GM12873 (cell line): ENCODE measurements at regions not wholly inside any gene's neighbourhood (a gene's known extent, or its start where the extent isn't known, plus 50 kb on each side); places are given as distances from the start of the nearest gene placed in this dataset.

Experiments
- TF ChIP-seq, protein P1 (sequence below): IDR thresholded peaks from 2 replicates; pipeline ENCODE4 v1.5.1; 2012; ENCODE audit warnings: low read depth, mild to moderate bottlenecking, moderate library complexity, low read length, control low read depth; ENCODE audit not compliant: insufficient read depth; ENCODE audit errors: missing control alignments

DNA sequence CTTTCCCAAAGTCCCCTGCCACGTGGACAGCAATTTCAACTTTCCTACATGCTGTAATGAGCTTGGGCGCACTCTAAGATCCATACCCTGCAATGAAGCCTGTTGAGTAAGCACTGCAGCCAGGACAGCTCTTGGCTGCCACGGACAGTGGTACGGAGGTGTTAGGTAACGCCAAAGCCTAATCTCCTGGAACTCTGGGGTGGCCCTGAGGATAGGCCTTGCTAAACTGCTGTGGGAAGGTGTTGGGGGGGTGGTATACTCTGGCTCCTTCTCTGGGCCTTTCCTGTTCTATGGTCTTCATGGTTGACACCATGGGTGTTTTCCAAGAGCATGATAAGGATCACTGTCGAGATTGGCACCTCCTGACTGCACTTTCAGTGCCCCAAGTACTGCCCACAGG lies 66.4 kb upstream of the PITX1 start:
- TF ChIP-seq, protein P1, sequence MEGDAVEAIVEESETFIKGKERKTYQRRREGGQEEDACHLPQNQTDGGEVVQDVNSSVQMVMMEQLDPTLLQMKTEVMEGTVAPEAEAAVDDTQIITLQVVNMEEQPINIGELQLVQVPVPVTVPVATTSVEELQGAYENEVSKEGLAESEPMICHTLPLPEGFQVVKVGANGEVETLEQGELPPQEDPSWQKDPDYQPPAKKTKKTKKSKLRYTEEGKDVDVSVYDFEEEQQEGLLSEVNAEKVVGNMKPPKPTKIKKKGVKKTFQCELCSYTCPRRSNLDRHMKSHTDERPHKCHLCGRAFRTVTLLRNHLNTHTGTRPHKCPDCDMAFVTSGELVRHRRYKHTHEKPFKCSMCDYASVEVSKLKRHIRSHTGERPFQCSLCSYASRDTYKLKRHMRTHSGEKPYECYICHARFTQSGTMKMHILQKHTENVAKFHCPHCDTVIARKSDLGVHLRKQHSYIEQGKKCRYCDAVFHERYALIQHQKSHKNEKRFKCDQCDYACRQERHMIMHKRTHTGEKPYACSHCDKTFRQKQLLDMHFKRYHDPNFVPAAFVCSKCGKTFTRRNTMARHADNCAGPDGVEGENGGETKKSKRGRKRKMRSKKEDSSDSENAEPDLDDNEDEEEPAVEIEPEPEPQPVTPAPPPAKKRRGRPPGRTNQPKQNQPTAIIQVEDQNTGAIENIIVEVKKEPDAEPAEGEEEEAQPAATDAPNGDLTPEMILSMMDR, result no peak

DNA sequence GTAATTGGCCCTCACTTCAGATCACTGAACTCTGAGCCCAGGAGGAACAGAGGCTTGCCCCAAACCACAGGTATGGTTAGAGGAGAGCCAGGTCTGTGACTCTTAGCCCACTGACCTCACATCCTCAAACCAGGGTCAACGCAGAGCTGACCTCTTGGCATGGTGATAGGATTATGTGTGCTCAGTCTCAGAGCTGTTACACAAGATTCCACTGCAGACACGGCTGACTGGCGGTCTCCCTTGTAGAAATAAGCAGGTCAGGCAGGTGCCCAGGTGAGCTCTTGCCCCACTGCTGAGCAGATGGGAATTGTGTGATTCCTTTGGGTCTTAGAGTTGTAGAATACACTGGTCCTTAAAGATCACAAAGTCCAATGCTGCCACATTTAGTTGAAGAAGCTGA lies 66.0 kb upstream of the PITX1 start:
- TF ChIP-seq, protein P1, result no peak

DNA sequence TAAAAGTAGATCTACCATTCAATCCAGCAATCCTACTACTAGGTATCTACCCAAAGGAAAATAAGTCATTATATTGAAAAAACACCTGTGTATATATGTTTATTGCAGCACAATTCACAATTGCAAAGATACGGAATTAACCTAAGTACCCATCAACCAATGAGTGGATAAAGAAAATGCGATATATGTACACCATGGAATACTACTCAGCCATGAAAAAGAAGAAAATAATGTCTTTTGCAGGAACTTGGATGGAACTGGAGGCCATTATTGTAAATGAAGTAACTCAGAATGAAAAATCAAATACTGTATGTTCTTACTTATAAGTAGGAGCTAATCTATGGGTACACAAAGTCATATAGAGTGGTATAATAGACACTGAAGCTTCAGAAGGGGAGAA lies 63.4 kb upstream of the PITX1 start:
- TF ChIP-seq, protein P1, result no peak

DNA sequence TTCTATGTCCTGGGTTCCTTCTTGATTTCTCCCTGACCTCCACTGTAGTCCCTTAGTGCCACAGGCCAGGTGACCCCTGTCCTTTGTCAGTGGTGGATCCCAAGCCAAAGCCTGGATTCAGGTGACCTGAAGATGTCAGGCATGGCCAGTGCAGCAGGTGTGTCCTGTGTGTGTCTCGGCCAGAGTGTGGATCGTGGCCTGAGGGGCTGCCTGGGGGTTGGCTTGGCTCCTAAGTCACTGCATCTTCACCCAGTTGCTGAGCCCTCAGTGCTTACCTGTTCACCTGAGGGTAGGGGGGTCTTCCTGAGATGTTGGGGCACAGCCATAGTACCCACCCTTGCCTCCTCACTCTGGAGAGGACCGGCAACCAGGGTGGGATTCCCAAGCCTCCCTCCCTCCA lies 61.8 kb upstream of the PITX1 start:
- TF ChIP-seq, protein P1, result no peak

DNA sequence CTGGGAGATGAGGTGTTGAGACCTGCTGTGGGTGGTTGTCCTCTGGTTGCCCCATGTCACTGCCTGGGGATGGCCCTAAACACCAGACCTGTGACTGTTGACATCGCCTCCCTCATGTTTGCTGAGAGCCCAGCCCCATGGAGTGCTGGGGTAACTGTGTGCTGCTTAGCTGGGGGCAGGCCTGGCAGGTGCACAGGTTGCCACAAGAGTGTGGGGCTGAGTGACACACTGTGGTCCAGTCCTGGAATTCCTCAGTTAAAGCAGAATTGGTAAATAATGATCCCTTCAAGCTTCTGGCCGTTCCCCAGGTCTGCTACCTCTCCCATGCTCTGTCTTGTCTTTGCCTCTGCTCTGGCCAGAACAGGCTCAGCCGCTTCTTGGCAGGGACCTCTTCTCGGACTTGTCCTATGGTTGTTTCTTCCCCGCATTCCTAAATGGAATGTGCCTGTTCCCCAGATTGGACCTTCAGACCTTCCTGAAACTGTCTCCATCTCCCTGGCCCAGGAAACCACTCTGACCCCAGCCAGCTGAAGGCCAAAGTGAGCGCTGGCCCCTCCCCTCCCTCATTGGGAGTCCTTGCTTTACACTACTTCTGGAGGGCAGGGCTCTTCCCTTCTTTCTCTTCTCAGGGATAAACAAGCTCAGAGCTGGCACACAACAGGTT lies 61.2 kb upstream of the PITX1 start:
- TF ChIP-seq, protein P1, result no peak

DNA sequence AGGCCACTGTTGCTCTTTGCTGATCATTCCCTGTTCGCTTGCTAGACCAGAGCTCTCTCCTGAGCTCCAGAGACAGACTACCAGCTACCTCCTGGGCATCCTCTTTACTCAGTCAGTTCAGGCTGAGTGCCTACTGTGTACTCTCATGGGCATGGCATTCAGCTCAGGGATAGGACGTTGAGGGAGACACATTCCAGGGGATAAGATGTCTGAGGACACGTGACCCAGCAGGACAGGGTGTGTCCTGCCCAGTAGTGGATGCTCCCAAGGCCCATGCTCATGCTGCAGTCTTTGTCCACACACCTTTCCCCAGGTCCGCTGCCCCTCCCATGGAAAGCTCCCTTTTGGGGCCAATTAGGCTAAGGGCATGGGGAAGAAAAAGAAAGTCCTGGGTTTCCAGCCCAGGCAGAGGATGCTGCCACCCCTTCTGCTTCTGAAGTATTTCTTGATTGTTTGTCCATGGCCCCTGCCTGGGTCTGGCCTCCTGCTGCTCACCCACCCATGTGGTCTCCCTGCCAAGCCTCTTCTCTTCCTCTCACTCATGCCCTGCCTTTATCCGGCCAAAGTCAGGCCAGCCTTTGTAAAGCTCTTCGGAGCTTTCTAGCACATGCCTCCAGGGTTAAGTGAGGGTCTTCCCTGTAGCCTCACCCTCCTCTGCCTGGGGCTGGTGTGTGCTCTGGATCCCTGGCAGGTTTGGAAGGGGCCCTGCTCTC lies 60.5 kb upstream of the PITX1 start:
- TF ChIP-seq, protein P1, result no peak

DNA sequence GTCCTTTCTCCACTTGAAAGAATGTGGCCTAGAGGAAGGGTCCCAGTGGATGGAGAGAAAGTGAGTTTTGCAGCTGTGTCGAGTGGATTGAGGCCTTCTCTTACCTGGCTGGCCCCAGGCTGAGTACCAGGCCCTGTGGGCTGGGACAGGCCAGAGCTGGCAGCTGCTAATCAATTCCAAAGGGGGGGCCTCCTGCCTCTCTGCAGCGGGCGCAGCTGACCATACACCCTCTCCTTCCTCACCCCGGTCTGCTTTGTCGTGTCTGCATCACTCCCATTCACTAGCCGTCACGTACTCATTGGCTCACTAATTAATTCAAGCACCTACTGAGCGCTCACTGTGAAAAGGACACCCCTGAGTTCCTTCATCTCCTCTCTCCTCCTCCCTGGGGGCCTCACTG lies 58.4 kb upstream of the PITX1 start:
- TF ChIP-seq, protein P1, result no peak
